ENCODE measurements at regions not wholly inside any gene's neighbourhood (a gene's known extent, or its start where the extent isn't known, plus 50 kb on each side); places are given as distances from the start of the nearest gene placed in this dataset.

GRCh38 chr5:100175346-100175745 is 359.8 kb upstream of the FAM174A start:
- DNase-seq (ENCODE audit: low read depth in 1 of 2, low spot score in 2 of 2) (no peak), FAIRE-seq (no peak)
- no peak for TF ChIP-seq RNF2 (IDR thresholded peaks at IDR 0.05; ENCODE audit: borderline replicate concordance, low read depth, low read length, missing control alignments, poor library complexity, severe bottlenecking)
- no peak for TF ChIP-seq SUZ12 (IDR thresholded peaks at IDR 0.05; ENCODE audit: low read length)
- TF ChIP-seq RXRA (IDR thresholded peaks at IDR 0.05; ENCODE audit: insufficient read depth, low read depth, low read length) = no peak
- TF ChIP-seq KDM4A (IDR thresholded peaks at IDR 0.05; ENCODE audit: low read depth, low read length, severe bottlenecking) = no peak
- TF ChIP-seq RAD21 (IDR thresholded peaks at IDR 0.05 in 1 of 2, conservative IDR thresholded peaks at IDR 0.05 in 1 of 2; ENCODE audit: low read depth in 2 of 2, low read length in 2 of 2) = no peak
- no peak for TF ChIP-seq EZH2 (IDR thresholded peaks at IDR 0.05; ENCODE audit: low read depth, low read length, severe bottlenecking)
- TF ChIP-seq ATF2 (IDR thresholded peaks at IDR 0.05; ENCODE audit: low read length) = no peak
- no peak for TF ChIP-seq JUN (IDR thresholded peaks at IDR 0.05; ENCODE audit: low read depth, low read length)
- no peak for TF ChIP-seq ZNF274 (IDR thresholded peaks at IDR 0.05; ENCODE audit: borderline replicate concordance, extremely low read depth, low read length)
- TF ChIP-seq TEAD4 (IDR thresholded peaks at IDR 0.05; ENCODE audit: low read depth, low read length) = no peak
- no peak for TF ChIP-seq KDM5A (IDR thresholded peaks at IDR 0.05; ENCODE audit: low read length)
- TF ChIP-seq NRF1 (IDR thresholded peaks at IDR 0.05; ENCODE audit: low read depth, low read length) = no peak

More at GRCh38 chr5:100175346-100175745, 359.8 kb upstream of the FAM174A start:
- 94% methylated on average over 1 of the region's 1 CpG; no CpG with 5 or more reads in 1 of the 2 experiments for WGBS, 2 experiments (ENCODE audit: extremely low coverage in 1 of 2, insufficient coverage in 1 of 2, insufficient read length in 1 of 2, insufficient replicate concordance in 2 of 2, low coverage in 1 of 2, low lambda C conversion rate in 2 of 2, missing lambda C conversion rate in 1 of 2)
- Histone ChIP-seq H3K18ac (ENCODE audit: extremely low read depth, low read length) (no peak overlapping the region), H2BK20ac (ENCODE audit: low read length) (no peak overlapping the region), H2AFZ (ENCODE audit: low read length) (no peak overlapping the region), H4K91ac (replicated peaks; ENCODE audit: insufficient read length, low read length) (no peak overlapping the region), H3K14ac (ENCODE audit: insufficient read length) (no peak overlapping the region), H3K36me3 (ENCODE audit: control insufficient read depth in 2 of 4, insufficient read depth in 4 of 4, low read length in 3 of 4) (no peaks in the 10 kb centered on the region), H3K4me3 (ENCODE audit: extremely low read depth in 1 of 4, insufficient read depth in 2 of 4, low read depth in 3 of 4, low read length in 4 of 4) (no peak overlapping the region), H2BK15ac (ENCODE audit: low read length) (no peak overlapping the region), H3K27ac (ENCODE audit: low read depth, low read length) (no peak overlapping the region), H3K4ac (replicated peaks; ENCODE audit: insufficient read length, low read depth, low read length) (no peak overlapping the region), H3K9me3 (ENCODE audit: insufficient read depth in 2 of 2, low read depth in 1 of 2, low read length in 1 of 2) (no peaks in the 10 kb centered on the region), H4K8ac (ENCODE audit: extremely low read depth, insufficient read depth, low read length) (no peak overlapping the region), H4K20me1 (replicated peaks in 1 of 2; ENCODE audit: control insufficient read depth in 1 of 2, insufficient read depth in 2 of 2, low read length in 2 of 2) (no peaks in the 10 kb centered on the region), H3K23me2 (ENCODE audit: low read depth, low read length) (no peaks in the 10 kb centered on the region), H2BK120ac (replicated peaks; ENCODE audit: low read depth, low read length) (no peak overlapping the region), H3K27me3 (replicated peaks in 1 of 4; ENCODE audit: control insufficient read depth in 3 of 4, extremely low read depth in 1 of 4, insufficient read depth in 3 of 4, low read length in 3 of 4) (peaks cover 0 to 1% (median 0%) of the 10 kb centered on the region in 4 experiments; a peak in 1 of 7 replicates), H3K4me1 (replicated peaks in 1 of 4; ENCODE audit: control insufficient read depth in 3 of 4, insufficient read depth in 4 of 4, low read length in 3 of 4) (no peaks in the 10 kb centered on the region), H2AK5ac (ENCODE audit: low read depth, low read length) (no peak overlapping the region), H3K4me2 (ENCODE audit: insufficient read depth in 1 of 2, low read depth in 2 of 2, low read length in 2 of 2) (no peak overlapping the region), H3K79me2 (ENCODE audit: control insufficient read depth in 1 of 2, insufficient read depth in 2 of 2, low read length in 2 of 2) (no peaks in the 10 kb centered on the region), H3K56ac (replicated peaks; ENCODE audit: insufficient read length, low read depth, low read length) (no peak overlapping the region), H3K23ac (ENCODE audit: insufficient read length) (no peak overlapping the region), H3K9ac (replicated peaks in 1 of 4; ENCODE audit: extremely low read depth in 1 of 4, low read depth in 3 of 4, low read length in 3 of 4) (no peak overlapping the region), H2BK12ac (ENCODE audit: low read depth, low read length) (no peak overlapping the region), H2BK5ac (ENCODE audit: low read depth, low read length) (no peak overlapping the region), H3K79me1 (ENCODE audit: low read depth, low read length) (no peaks in the 10 kb centered on the region), H4K5ac (ENCODE audit: insufficient read length, low read depth, low read length) (no peak overlapping the region)
- POLR2A ChIA-PET (ENCODE audit: partially characterized antibody) = no interaction called here
- CTCF ChIA-PET (ENCODE audit: partially characterized antibody) = no interaction called here

Measured in H1 (cell line).